ENCODE measurements at regions not wholly inside any gene's neighbourhood (a gene's known extent, or its start where the extent isn't known, plus 50 kb on each side); places are given as distances from the start of the nearest gene placed in this dataset.

DNA sequence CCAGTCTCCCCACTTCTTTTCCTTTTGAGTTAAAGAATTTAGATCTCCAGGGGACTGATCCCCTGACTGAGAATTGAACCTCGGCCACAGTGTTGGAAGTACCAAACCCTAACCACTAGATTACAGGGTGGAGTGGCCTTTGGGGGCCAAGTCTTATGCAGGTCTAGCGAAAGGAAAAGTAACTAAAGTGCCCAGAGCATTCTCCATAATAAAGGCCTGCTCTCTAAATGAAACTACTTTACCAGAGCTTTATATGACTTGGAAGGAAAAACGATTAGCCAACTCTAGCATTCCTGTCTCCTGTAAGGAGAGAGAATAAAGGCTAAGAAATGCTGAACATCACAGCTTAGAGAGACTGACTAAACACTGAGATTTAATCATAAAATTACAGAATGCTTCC lies 788.0 kb downstream of the C4orf33 start:
- TF ChIP-seq, protein P1, sequence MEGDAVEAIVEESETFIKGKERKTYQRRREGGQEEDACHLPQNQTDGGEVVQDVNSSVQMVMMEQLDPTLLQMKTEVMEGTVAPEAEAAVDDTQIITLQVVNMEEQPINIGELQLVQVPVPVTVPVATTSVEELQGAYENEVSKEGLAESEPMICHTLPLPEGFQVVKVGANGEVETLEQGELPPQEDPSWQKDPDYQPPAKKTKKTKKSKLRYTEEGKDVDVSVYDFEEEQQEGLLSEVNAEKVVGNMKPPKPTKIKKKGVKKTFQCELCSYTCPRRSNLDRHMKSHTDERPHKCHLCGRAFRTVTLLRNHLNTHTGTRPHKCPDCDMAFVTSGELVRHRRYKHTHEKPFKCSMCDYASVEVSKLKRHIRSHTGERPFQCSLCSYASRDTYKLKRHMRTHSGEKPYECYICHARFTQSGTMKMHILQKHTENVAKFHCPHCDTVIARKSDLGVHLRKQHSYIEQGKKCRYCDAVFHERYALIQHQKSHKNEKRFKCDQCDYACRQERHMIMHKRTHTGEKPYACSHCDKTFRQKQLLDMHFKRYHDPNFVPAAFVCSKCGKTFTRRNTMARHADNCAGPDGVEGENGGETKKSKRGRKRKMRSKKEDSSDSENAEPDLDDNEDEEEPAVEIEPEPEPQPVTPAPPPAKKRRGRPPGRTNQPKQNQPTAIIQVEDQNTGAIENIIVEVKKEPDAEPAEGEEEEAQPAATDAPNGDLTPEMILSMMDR (IDR thresholded peaks at IDR 0.05): no peak
- TF ChIP-seq POLR2A (IDR thresholded peaks at IDR 0.05): no peak
